MG63 (cell line): ENCODE measurements at regions not wholly inside any gene's neighbourhood (a gene's known extent, or its start where the extent isn't known, plus 50 kb on each side); places are given as distances from the start of the nearest gene placed in this dataset.
"Not testable (repeated sequence)": the region's sequence is repeated elsewhere in the genome, so short reads cannot be mapped to it uniquely, and the experiment has no call there.

Experiments
- DNase-seq: peaks from one replicate; pipeline ENCODE4 v3.0.0-alpha.2; 2020
- H3K27me3 ChIP-seq: fragments of 250-450 bp; sonication (Bioruptor Pico); 2 replicates; pipeline ENCODE4 v1.5.1; 2020; ENCODE audit warnings: mild to moderate bottlenecking, moderate library complexity
- H3K36me3 ChIP-seq: fragments of 250-450 bp; sonication (Bioruptor Pico); 2 replicates; pipeline ENCODE4 v1.5.1; 2020; ENCODE audit warnings: mild to moderate bottlenecking, moderate library complexity
- H3K4me3 ChIP-seq: fragments of 250-450 bp; sonication (Bioruptor Pico); 2 replicates; pipeline ENCODE4 v1.5.1; 2020; ENCODE audit warnings: mild to moderate bottlenecking, moderate library complexity
- H3K9me3 ChIP-seq: fragments of 250-450 bp; sonication (Bioruptor Pico); 2 replicates; pipeline ENCODE4 v1.5.1; 2020; ENCODE audit warnings: mild to moderate bottlenecking, moderate library complexity

GRCh38 chr4:160570271-160570670 is 1467.4 kb downstream of the RAPGEF2 start:
- no peaks in the 10 kb centered on the region for H3K9me3 ChIP-seq
- no peaks in the 10 kb centered on the region for H3K36me3 ChIP-seq
- H3K27me3 ChIP-seq, result no peaks in the 10 kb centered on the region
- DNase-seq, result no peak
- no peak overlapping the region for H3K4me3 ChIP-seq

GRCh38 chr4:160574272-160574671 is 1471.4 kb downstream of the RAPGEF2 start:
- not testable (repeated sequence) for DNase-seq, H3K36me3 ChIP-seq, H3K27me3 ChIP-seq

DNA sequence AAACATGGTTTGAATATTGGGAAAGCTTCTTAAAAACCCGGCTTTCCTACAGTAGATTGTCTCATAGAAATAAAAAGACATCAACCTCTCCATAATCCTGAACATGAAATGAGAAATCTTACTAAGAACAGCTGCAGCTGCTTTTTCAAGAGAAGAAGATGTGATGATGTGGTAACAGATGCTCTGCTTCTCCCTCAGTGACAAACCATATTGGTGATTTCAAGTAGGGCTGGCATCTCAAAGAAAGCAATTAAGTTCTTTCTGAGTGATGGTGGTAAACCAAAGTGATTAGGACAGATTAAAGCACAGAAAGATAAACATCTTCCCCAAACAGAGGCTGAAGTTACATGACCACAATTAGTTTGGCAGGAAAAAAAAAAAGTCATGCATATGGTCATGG is 1477.7 kb downstream of the RAPGEF2 start:
- no peaks in the 10 kb centered on the region for H3K27me3 ChIP-seq
- DNase-seq, result no peak
- H3K36me3 ChIP-seq, result no peaks in the 10 kb centered on the region
- H3K9me3 ChIP-seq, result peaks cover 10% of the 10 kb centered on the region; the same call in 1 of the 2 replicates
- H3K4me3 ChIP-seq, result no peak overlapping the region

More at GRCh38 chr4:160574272-160574671, 1471.4 kb downstream of the RAPGEF2 start:
- not testable (repeated sequence) for H3K9me3 ChIP-seq, H3K4me3 ChIP-seq

DNA sequence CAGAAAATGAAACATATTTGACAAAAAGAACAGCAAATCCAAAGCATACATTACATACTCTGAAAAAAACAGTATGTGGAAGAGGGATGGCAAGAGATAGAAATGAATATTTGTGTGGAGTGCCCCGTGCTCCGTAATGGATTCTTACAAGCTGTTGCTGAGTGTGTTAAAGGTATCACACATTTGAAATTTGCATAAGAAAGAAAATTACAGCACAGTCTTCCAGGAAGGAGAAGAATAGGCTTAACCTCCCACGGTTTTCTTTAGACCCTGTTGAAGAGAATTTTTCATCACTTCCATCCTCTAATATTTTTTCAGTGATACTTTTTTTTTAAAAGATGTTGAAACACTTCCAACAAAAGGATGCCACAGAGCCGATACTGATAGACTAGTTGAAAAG is 1489.4 kb downstream of the RAPGEF2 start:
- H3K27me3 ChIP-seq, result peaks cover 7% of the 10 kb centered on the region; the same call in 1 of the 2 replicates
- H3K4me3 ChIP-seq, result no peak overlapping the region
- no peak for DNase-seq
- H3K9me3 ChIP-seq, result no peaks in the 10 kb centered on the region
- no peaks in the 10 kb centered on the region for H3K36me3 ChIP-seq

GRCh38 chr4:160595646-160596045 is 1492.8 kb downstream of the RAPGEF2 start:
- H3K36me3 ChIP-seq, result no peaks in the 10 kb centered on the region
- no peaks in the 10 kb centered on the region for H3K27me3 ChIP-seq
- no peak for DNase-seq
- no peaks in the 10 kb centered on the region for H3K9me3 ChIP-seq
- H3K4me3 ChIP-seq, result no peak overlapping the region

DNA sequence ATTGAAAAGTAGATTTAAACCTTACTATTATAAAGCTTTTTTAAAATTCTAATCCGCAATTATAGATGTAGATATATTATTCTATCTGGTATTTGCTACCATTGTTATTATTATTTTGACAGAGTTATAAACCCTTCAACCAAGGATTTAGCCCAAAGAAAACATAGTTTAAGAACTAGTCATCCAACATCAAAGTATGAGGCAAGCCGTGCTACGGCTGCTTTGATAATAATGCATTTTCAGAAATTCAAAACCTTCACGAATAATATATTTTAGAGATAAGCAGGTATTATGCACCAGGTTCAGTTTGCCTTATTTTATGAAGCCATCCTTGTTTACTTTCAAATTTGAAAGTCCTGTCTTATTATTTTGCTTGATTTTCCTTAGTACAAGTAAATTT is 1501.7 kb downstream of the RAPGEF2 start:
- Histone ChIP-seq H3K36me3 (no peaks in the 10 kb centered on the region), H3K9me3 (no peaks in the 10 kb centered on the region), H3K27me3 (no peaks in the 10 kb centered on the region), H3K4me3 (no peak overlapping the region)
- DNase-seq, result no peak

DNA sequence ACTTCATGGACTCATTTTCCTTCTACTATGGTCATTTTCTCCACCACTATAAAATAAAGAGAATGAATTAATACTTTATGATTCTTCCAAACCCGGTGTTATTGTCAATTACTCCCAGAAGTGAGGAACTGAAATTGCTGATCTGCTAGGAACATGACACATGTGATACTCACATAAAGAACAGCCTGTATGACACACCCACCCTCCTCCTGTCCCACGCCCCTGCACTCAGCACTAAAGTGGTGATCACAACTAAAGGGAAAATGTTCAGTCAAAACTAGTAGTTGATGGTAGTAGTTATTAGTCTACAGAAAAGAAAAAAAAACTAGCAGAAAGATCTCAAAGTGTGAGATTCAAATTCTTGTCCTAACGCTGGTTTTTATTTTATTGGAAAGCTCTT is 1508.3 kb downstream of the RAPGEF2 start:
- Histone ChIP-seq H3K27me3 (no peaks in the 10 kb centered on the region), H3K4me3 (no peak overlapping the region), H3K36me3 (no peaks in the 10 kb centered on the region), H3K9me3 (no peaks in the 10 kb centered on the region)
- no peak for DNase-seq

DNA sequence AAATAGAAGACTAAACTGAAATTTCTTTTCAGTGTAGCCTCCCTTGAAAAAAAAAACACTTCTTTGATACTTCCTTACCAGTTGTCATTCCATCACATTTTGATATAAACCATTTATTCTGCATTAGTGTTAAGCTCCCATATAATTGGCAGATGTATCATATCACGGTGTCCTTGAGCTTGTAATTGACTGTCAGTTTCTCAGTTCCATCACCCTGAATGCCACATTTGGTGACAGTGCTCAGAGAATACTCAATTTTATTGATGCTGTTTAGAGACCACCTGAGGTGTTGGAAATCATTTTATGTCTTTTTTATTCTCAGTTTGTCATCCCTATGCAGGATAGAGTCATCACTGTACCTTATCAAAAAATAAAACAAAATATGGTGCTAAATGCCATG is 1528.2 kb downstream of the RAPGEF2 start:
- DNase-seq, result no peak
- Histone ChIP-seq H3K36me3 (no peaks in the 10 kb centered on the region), H3K27me3 (peaks cover 5% of the 10 kb centered on the region; the same call in 1 of the 2 replicates), H3K4me3 (no peak overlapping the region), H3K9me3 (peaks cover 8% of the 10 kb centered on the region)

GRCh38 chr4:160652790-160653189 is 1511.0 kb downstream of the FSTL5 start:
- H3K9me3 ChIP-seq, result no peaks in the 10 kb centered on the region
- H3K27me3 ChIP-seq, result no peaks in the 10 kb centered on the region
- no peak overlapping the region for H3K4me3 ChIP-seq
- no peak for DNase-seq
- H3K36me3 ChIP-seq, result no peaks in the 10 kb centered on the region

- Histone ChIP-seq H3K27me3 (no peaks in the 10 kb centered on the region), H3K36me3 (no peaks in the 10 kb centered on the region), H3K4me3 (no peak overlapping the region), H3K9me3 (no peaks in the 10 kb centered on the region)
- no peak for DNase-seq
Measured at GRCh38 chr4:160675550-160675949, 1488.2 kb downstream of the FSTL5 start.

DNA sequence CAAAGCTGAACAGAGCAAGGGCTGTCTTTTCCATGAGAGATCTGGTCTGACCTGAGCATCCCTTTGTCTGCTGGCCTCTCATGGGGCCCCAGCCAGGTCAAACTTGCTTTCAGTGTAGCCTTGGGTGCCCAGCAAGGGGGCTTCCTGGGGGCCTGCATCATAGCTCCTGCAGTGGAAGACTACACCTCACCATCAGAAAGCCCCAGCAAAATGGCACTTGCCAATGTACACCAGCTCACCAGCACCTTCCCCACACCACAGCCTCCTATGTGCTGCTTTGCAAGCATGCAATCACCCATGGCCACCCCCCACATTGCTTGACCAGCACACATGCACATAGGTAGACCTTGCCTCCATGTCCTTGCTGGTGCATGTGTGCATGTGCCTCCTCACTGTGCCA is 1478.1 kb downstream of the FSTL5 start:
- Histone ChIP-seq H3K9me3 (no peaks in the 10 kb centered on the region), H3K4me3 (no peak overlapping the region), H3K36me3 (no peaks in the 10 kb centered on the region), H3K27me3 (no peaks in the 10 kb centered on the region)
- no peak for DNase-seq

- no peak for DNase-seq
- Histone ChIP-seq H3K9me3 (no peaks in the 10 kb centered on the region), H3K4me3 (no peak overlapping the region), H3K36me3 (no peaks in the 10 kb centered on the region), H3K27me3 (no peaks in the 10 kb centered on the region)
Measured at GRCh38 chr4:160701671-160702070, 1462.1 kb downstream of the FSTL5 start.

- Histone ChIP-seq H3K36me3 (no peaks in the 10 kb centered on the region), H3K27me3 (no peaks in the 10 kb centered on the region), H3K4me3 (no peak overlapping the region), H3K9me3 (no peaks in the 10 kb centered on the region)
- no peak for DNase-seq
Measured at GRCh38 chr4:160709026-160709425, 1454.8 kb downstream of the FSTL5 start.

DNA sequence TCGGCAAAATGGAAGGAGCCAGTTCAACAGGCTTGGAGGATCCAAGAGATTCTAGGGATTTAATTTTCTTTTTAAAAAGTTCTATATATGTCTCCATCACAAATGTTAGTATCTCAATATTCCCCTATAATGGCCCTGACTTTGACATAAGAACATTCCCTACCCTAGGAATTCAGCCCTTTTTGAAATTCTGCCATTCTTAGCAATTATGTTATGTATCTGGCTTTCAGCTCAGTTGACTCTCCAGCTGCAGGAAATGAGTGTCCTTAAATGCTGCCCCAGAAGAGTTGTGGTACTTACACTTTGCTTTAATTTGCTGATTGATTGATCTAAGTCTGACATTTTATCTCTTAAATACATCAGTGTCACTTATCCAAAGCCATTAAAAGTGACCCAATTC is 1454.3 kb downstream of the FSTL5 start:
- DNase-seq, result no peak
- Histone ChIP-seq H3K9me3 (no peaks in the 10 kb centered on the region), H3K4me3 (no peak overlapping the region), H3K36me3 (no peaks in the 10 kb centered on the region), H3K27me3 (no peaks in the 10 kb centered on the region)

DNA sequence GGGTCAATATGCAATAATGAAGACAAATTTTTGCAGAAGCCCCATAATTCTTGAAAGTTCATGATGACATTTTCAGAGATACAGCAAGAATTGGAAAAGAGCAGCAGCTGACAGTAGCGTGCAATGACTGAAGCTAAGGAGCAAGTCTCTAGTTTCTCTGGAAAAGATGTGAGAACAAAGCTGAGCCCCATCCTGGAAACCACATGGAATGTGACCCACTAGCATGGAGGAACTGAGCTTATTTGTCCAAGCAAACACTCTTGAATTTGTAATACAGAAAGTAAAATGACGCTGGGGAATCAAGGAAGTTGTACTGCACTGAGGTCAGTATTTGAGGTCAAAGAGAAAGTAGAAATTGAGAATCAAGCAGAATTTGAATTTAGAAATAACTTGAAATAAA is 1447.2 kb downstream of the FSTL5 start:
- H3K4me3 ChIP-seq, result no peak overlapping the region
- no peaks in the 10 kb centered on the region for H3K27me3 ChIP-seq
- H3K9me3 ChIP-seq, result no peaks in the 10 kb centered on the region
- no peaks in the 10 kb centered on the region for H3K36me3 ChIP-seq
- DNase-seq, result no peak

GRCh38 chr4:160717848-160718247 is 1446.0 kb downstream of the FSTL5 start:
- Histone ChIP-seq H3K36me3 (no peaks in the 10 kb centered on the region), H3K9me3 (no peaks in the 10 kb centered on the region), H3K27me3 (no peaks in the 10 kb centered on the region), H3K4me3 (no peak overlapping the region)
- DNase-seq, result no peak

DNA sequence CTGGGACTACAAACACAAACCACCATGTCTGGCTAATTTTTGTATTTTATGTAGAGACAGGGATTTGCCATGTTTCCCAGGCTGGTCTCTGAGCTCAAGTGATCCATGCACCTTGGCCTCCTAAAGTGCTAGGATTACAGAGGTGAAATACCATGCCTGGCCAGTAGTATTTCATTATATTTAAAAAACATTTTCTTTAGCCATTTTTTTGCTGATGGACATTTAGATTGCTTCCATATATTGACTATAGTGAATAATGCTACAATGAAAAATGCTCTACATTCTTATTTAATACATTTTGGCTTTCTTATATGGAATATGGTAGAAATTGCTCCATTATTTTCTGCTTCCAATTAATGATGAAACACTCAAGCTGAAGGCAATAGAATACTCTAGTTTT is 1439.7 kb downstream of the FSTL5 start:
- Histone ChIP-seq H3K9me3 (no peaks in the 10 kb centered on the region), H3K36me3 (no peaks in the 10 kb centered on the region), H3K4me3 (no peak overlapping the region), H3K27me3 (no peaks in the 10 kb centered on the region)
- no peak for DNase-seq

- Histone ChIP-seq H3K9me3 (no peaks in the 10 kb centered on the region), H3K4me3 (no peak overlapping the region), H3K36me3 (no peaks in the 10 kb centered on the region), H3K27me3 (no peaks in the 10 kb centered on the region)
- DNase-seq, result no peak
Measured at GRCh38 chr4:160745126-160745525, 1418.7 kb downstream of the FSTL5 start.

- not testable (repeated sequence) for H3K4me3 ChIP-seq, DNase-seq, H3K36me3 ChIP-seq, H3K9me3 ChIP-seq, H3K27me3 ChIP-seq
Measured at GRCh38 chr4:160746585-160746984, 1417.2 kb downstream of the FSTL5 start.
